Endothelial cell of hepatic sinusoid (primary cell): ENCODE measurements at regions not wholly inside any gene's neighbourhood (a gene's known extent, or its start where the extent isn't known, plus 50 kb on each side); places are given as distances from the start of the nearest gene placed in this dataset.

Source experiments
- in situ Hi-C: cut with HindIII; loops from 2 replicates; pipeline ENCODE4 v1.10.0; 2017; ENCODE audit warnings: low sequenced_read_pairs

DNA sequence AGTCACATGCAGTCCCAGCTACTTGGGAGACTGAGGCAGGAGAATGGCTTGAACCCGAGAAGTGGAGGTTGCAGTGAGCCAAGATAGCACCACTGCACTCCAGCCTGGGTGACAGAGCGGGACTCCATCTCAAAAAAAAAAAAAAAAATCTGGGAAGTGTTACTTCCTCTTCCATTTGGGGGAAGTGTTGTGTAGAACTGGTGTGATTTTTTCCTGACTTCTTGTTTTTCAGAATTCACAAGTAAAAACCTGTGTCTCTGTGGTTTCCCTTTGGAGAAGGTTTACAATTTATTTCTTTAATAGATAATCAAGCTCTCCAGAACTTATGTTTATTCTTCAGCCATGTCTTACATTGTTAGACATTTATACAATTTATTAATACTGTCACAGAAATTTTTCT, 396.1 kb downstream of the BRD1 start:
- in situ Hi-C loops, result no loop called here

- in situ Hi-C loops, result no loop called here
These were observed 398.6 kb downstream of the BRD1 start for GRCh38 chr22:49429066-49429465.

- in situ Hi-C loops, result no loop called here
These were observed 399.7 kb downstream of the BRD1 start for GRCh38 chr22:49427941-49428340.

- in situ Hi-C loops, result no loop called here
These were observed 400.3 kb downstream of the BRD1 start for GRCh38 chr22:49427341-49427740.

GRCh38 chr22:49426618-49427266, 400.9 kb downstream of the BRD1 start:
- in situ Hi-C loops, result no loop called here

DNA sequence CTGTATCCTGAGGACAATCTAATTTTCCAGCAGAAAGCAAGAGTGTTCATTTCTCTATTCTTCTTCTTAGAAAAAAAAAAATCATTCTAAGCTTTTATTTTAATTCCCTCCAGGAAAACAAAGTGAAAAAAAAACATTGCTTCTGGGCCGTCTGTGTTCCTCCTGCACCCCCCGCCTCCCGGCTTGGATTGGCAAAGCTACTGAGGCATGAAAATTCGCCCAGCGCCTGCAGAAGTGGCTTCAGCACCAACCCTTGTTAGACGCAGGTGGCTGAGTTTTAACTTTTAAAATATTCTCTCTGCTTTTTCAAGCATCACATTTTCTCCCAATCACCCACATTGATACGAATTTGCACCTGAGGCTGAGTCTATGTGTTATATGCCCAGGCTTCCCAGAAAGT, 401.6 kb downstream of the BRD1 start:
- in situ Hi-C loops, result no loop called here

DNA sequence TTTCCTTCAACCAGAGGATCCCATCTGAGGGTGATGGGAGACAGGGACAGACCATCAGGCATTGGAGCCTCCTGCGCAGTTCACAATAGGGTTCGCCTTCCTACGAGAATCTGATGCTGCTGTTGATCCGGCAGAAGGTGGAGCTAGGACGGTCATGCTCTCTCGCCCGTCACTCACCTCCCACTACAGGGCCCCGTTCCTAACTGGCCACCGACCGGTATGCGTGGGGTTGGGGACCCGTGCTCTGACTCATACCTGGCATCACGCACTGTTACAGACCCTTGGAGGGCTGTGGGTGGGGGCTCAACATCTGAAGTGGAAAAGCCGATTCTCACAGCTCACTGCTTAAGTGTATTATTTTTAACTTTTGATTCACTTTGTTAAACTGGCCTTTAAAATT, 402.3 kb downstream of the BRD1 start:
- in situ Hi-C loops, result no loop called here

GRCh38 chr22:49424893-49425270, 402.8 kb downstream of the BRD1 start:
- in situ Hi-C loops, result no loop called here

GRCh38 chr22:49423125-49423650, 404.5 kb downstream of the BRD1 start:
- in situ Hi-C loops, result no loop called here

DNA sequence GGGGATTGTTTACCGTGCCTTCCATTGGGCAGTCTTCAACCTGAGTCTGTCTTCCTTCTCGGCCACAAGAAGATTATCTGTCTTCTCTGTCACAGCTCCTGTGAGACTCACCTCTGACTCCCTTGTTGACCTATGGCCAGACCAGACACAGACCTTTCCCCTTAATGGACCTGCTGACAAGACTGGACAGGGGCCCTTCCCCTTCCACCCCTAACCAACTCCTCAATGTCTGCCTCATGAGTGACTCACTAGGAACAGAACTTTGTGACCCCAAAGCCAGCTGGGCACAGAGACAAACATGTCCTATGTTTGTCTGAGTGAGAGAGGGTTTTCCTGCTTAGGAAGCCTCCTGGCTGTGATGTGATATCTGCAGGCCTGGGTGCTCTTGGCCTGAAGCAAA, 405.0 kb downstream of the BRD1 start:
- in situ Hi-C loops, result no loop called here

DNA sequence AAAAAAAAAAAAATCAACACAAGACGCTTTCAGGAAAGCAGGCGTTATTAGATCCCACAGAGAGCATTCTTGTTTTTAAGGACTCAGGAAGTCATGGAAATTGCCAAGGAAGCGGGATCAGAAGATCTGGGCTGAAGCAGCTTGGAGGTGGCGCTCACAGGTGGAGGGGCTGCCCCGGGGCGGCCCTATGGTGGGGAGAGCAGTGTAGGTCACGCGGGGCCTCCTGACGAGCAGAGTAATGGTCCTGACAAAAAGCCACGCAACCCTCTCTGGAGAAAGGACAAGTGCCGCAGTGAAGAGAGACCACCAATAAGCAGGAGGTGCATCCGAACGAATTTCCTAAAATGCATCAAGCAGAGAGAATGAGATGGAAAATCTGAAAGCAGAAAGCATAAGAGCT, 407.0 kb downstream of the BRD1 start:
- in situ Hi-C loops, result no loop called here

DNA sequence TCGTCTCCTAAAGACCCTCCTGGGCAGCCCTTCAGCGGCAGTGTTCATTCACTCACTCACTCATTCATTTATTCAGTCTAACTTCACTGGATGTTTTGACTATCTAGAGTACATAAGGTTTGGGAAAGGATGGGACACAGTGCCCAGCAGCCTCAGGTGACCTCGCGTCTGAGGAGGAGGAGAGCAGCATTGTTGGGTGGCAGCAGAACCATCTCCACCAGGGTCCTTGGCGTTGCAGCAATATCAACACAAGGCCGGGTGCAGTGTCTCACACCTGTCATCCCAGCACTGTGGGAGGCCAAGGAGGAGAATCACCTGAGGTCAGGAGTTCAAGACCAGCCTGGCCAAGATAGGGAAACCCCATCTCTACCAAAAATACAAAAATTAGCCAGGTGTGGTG, 408.0 kb downstream of the BRD1 start:
- in situ Hi-C loops, result no loop called here

DNA sequence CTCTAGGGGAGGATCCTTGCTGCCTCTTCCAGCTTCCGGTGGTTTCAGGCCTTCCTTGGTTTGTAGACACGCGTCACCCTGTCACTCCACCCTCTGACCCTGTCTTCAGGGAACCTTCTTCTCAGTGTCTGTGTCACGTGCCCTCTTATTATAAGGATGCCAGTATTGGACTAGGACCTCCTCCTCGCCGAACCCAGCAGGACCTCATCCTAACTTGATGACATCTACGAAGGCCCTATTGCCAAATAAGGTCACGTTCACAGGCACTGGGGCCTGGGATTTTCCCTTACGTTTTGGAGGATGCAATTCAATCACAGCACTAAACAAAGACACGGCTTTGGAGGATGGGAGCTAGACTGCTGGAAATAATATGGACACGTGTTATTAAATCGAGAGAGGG, 408.7 kb downstream of the BRD1 start:
- in situ Hi-C loops, result no loop called here

GRCh38 chr22:49418341-49418894, 409.3 kb downstream of the BRD1 start:
- in situ Hi-C loops, result no loop called here

DNA sequence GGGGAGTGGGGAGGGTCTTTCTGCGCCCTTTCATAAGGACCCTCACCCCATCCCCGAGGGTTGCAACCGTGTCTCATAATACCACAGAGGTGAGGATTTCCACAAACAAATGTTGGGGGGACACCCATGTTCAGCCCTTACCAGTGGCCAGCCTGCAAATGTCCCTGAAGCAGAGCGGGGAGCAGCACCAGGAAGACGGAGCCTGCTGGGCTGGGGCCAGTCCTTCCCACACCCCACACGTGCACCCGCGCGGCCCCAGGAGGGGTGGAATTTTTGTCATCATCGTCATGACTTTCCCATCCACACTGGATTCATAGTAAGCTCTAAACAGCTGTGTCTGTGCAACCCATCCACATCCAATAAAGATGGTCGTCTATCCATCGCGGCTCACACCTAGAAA, 409.8 kb downstream of the BRD1 start:
- in situ Hi-C loops, result no loop called here

- in situ Hi-C loops, result no loop called here
These were observed 410.3 kb downstream of the BRD1 start for GRCh38 chr22:49417326-49417725.

DNA sequence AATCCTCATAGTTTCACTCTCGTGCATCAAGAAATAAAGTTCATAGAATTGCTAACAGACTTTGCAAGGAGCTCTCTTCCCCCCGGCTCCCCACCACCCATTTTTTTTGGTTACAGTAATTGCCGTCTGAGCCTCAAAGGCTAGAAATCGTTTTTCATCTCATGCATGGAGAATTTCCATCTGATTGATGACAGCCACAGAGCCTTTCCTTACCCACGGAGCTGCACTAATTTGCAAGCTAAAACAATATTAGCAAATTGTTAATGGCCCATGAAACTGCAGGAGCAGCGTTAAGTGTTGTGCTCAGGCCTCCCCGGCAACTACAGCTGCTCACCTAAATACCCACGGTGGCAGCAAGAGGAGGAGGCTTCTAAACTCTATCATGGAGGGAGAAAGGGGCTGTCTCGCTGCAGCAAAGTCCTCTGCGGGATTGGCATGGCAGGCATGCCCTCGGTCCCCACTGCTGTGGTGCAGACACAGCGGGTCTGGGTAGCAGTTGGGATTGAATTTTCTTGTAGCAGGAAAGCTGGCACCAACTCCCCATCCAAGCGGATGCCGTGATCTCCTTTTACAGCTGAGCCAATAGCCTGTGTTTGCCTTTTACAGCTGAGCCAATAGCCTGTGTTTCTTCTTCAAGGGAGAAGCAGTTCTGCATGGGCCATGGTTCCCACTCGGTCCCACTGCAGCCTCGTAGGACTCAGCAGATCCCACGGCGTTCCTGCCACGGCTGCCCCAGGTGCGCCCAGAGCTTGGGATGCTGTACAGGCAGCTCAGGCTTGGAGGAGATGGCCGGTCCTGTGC, 412.3 kb downstream of the BRD1 start:
- in situ Hi-C loops, result no loop called here

GRCh38 chr22:49413551-49413950, 414.1 kb downstream of the BRD1 start:
- in situ Hi-C loops, result no loop called here

GRCh38 chr22:49413146-49413545, 414.5 kb downstream of the BRD1 start:
- in situ Hi-C loops, result no loop called here

DNA sequence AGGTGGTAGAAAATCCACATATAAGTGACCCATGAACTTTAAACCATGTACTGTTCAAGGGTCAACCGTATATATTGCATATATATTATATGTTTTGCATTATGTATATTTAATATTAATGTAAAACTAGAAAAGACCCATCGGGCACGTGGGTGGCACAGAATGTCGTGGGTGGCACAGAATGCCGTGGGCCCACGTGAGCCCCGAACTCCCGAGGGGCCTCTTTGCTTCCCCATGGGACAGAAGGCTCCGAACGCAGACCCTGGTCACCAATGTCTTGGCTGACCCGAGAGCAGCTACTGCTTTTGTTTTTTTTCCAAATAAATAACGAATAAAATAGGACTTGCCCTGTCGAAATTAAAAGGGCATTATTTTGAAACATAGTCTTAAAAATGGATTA, 415.4 kb downstream of the BRD1 start:
- in situ Hi-C loops, result no loop called here

- in situ Hi-C loops, result no loop called here
These were observed 416.4 kb downstream of the BRD1 start for GRCh38 chr22:49411236-49411635.
